ENCODE measurements at regions not wholly inside any gene's neighbourhood (a gene's known extent, or its start where the extent isn't known, plus 50 kb on each side); places are given as distances from the start of the nearest gene placed in this dataset.

- H3K27me3 ChIP-seq: no peaks in the 10 kb centered on the region
- TF ChIP-seq EP300 (IDR thresholded peaks at IDR 0.05): no peak
- no peak for TF ChIP-seq CTCF (IDR thresholded peaks at IDR 0.05)
- TF ChIP-seq POLR2A (IDR thresholded peaks at IDR 0.05): no peak
- TF ChIP-seq POLR2AphosphoS5 (IDR thresholded peaks at IDR 0.05): no peak
- no peaks in the 10 kb centered on the region for H3K4me1 ChIP-seq
- DNase-seq: no peak
- intact Hi-C loops (cut with DNase I; ENCODE audit: low total_unique reads): no loop called here
- H3K27ac ChIP-seq: no peak overlapping the region
- no peaks in the 10 kb centered on the region for H3K36me3 ChIP-seq
- WGBS, 5 donors: 86 to 96% (median 88%) methylated on average over 2 of the region's 2 CpGs
- H3K9me3 ChIP-seq: no peaks in the 10 kb centered on the region
- H3K4me3 ChIP-seq: no peak overlapping the region
Measured at GRCh38 chr5:17737092-17737491, 102.8 kb downstream of the TAF11L14 start.

- H3K4me3 ChIP-seq: no peak overlapping the region
- no peak overlapping the region for H3K27ac ChIP-seq
- no peaks in the 10 kb centered on the region for H3K4me1 ChIP-seq
- H3K36me3 ChIP-seq: no peaks in the 10 kb centered on the region
- no peaks in the 10 kb centered on the region for H3K9me3 ChIP-seq
- TF ChIP-seq CTCF (IDR thresholded peaks at IDR 0.05): no peak
- no peak for TF ChIP-seq POLR2AphosphoS5 (IDR thresholded peaks at IDR 0.05)
- TF ChIP-seq EP300 (IDR thresholded peaks at IDR 0.05): no peak
- TF ChIP-seq POLR2A (IDR thresholded peaks at IDR 0.05): no peak
- no peak for DNase-seq
- no peaks in the 10 kb centered on the region for H3K27me3 ChIP-seq
- WGBS, 5 donors: 60 to 92% (median 78%) methylated on average over 2 of the region's 2 CpGs
- intact Hi-C loops (cut with DNase I; ENCODE audit: low total_unique reads): no loop called here
Measured at GRCh38 chr5:17738446-17738845, 104.2 kb downstream of the TAF11L14 start.

GRCh38 chr5:17743580-17744435, 109.5 kb downstream of the TAF11L14 start:
- 63 to 77% (median 68%) methylated on average over 8 of the region's 8 CpGs for WGBS, 5 donors
- H3K36me3 ChIP-seq: no peaks in the 10 kb centered on the region
- no peak for TF ChIP-seq CTCF (IDR thresholded peaks at IDR 0.05)
- TF ChIP-seq EP300 (IDR thresholded peaks at IDR 0.05): no peak
- no peak for TF ChIP-seq POLR2AphosphoS5 (IDR thresholded peaks at IDR 0.05)
- no peak for TF ChIP-seq POLR2A (IDR thresholded peaks at IDR 0.05)
- no peaks in the 10 kb centered on the region for H3K9me3 ChIP-seq
- intact Hi-C loops (cut with DNase I; ENCODE audit: low total_unique reads): no loop called here
- DNase-seq: no peak
- no peak overlapping the region for H3K27ac ChIP-seq
- no peaks in the 10 kb centered on the region for H3K27me3 ChIP-seq
- no peak overlapping the region for H3K4me3 ChIP-seq
- H3K4me1 ChIP-seq: no peaks in the 10 kb centered on the region

DNA sequence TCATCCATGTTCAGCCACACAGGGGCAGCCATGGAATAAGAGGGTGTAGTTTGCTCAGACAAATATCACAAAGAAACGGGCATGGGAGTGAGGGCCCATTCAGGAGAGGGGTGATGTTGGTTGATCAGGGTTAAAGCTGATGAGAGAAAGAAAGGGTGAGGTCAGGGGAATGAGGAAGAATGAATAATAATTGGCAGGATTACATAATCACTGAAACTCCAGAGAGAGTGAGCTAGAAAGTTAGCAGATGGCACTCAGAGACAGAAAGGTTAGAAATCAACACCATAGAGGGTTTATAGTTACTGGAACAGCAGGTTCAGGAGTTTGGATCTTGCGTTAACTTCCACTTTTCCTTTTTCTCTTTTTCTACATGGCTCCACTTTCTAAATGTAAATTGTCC, 113.9 kb downstream of the TAF11L14 start:
- Histone ChIP-seq H3K4me3 (no peak overlapping the region), H3K27ac (no peak overlapping the region), H3K27me3 (no peaks in the 10 kb centered on the region), H3K4me1 (no peaks in the 10 kb centered on the region), H3K36me3 (no peaks in the 10 kb centered on the region), H3K9me3 (no peaks in the 10 kb centered on the region)
- DNase-seq: no peak
- intact Hi-C loops (cut with DNase I; ENCODE audit: low total_unique reads): no loop called here
- TF ChIP-seq POLR2AphosphoS5 (IDR thresholded peaks at IDR 0.05) (no peak), CTCF (IDR thresholded peaks at IDR 0.05) (no peak), EP300 (IDR thresholded peaks at IDR 0.05) (no peak), POLR2A (IDR thresholded peaks at IDR 0.05) (no peak)
- WGBS, 5 donors: 68 to 79% (median 73%) methylated on average over 2 of the region's 2 CpGs
